GM12878 (cell line): ENCODE measurements at regions not wholly inside any gene's neighbourhood (a gene's known extent, or its start where the extent isn't known, plus 50 kb on each side); places are given as distances from the start of the nearest gene placed in this dataset.

Experiments
- ATAC-seq: fragments of 200-7000 bp; cut with Tn5 transposase; 3 replicates; pipeline ENCODE4 v1.9.1; 2020; ENCODE audit warnings: mild to moderate bottlenecking, moderate library complexity
- BruUV-seq: library from RNA; stranded (reverse); fragments of 400-500 nt; replicated peaks from 2 replicates; lab custom pipeline; 2021; lab: Mats Ljungman, UMichigan
- CTCF ChIA-PET: fragments of 300-600 bp; sonication (Branson Sonifier 250); formaldehyde crosslinking; extraction: SDS; loops from one replicate; lab custom pipeline; 2021; ENCODE audit warnings: inconsistent platforms; lab: Yijun Ruan, JAX
- POLR2A ChIA-PET: fragments of 350-600 bp; formaldehyde crosslinking; extraction: SDS; loops from one replicate; lab custom pipeline; 2021; ENCODE audit warnings: inconsistent platforms; lab: Charles Lee
- RAD21 ChIA-PET: fragments of 300-600 bp; sonication (Branson Sonifier 250); formaldehyde crosslinking; loops from one replicate; lab custom pipeline; 2023; ENCODE audit warnings: antibody characterized with exemption; ENCODE audit not compliant: unreplicated experiment; lab: Charles Lee
- SMC1A ChIA-PET: fragments of 300-600 bp; sonication (Branson Sonifier 250); formaldehyde crosslinking; loops from one replicate; lab custom pipeline; 2023; ENCODE audit not compliant: unreplicated experiment, uncharacterized antibody; lab: Charles Lee
- DNase-seq: peaks from one replicate; pipeline ENCODE4 v3.0.0-alpha.2; 2011; ENCODE audit warnings: low read depth, low spot score
- FAIRE-seq: peaks from 3 replicates; lab custom pipeline; 2011; peaks lifted over from hg19 to GRCh38; lab: Jason Lieb, UNC
- H2AFZ ChIP-seq: 2 replicates; pipeline ENCODE4 v1.6.0; 2011; ENCODE audit warnings: low read depth, low read length, control low read depth; ENCODE audit not compliant: control insufficient read depth
- H3K27ac ChIP-seq: 2 replicates; pipeline ENCODE4 v1.5.1; 2011; ENCODE audit warnings: control low read depth; ENCODE audit not compliant: control insufficient read depth, insufficient read depth
- H3K27me3 ChIP-seq, 2 experiments: replicated peaks in 1 of 2; 2 replicates each; pipeline versions ENCODE4 v1.6.0 to v1.6.1; 2011; ENCODE audit warnings: low read length in 1 of 2; ENCODE audit not compliant: control insufficient read depth in 2 of 2, insufficient read depth in 2 of 2
- H3K36me3 ChIP-seq, 2 experiments: 2 replicates each; pipeline ENCODE4 v1.5.1; 2011; ENCODE audit warnings: low read length in 1 of 2; ENCODE audit not compliant: control insufficient read depth in 2 of 2, insufficient read depth in 2 of 2
- H3K4me1 ChIP-seq: 2 replicates; pipeline ENCODE4 v1.6.1; 2011; ENCODE audit warnings: mild to moderate bottlenecking, low read length, moderate library complexity, mixed read lengths; ENCODE audit not compliant: control insufficient read depth, insufficient read depth
- H3K4me2 ChIP-seq: 2 replicates; pipeline ENCODE4 v1.6.0; 2011; ENCODE audit warnings: control low read depth; ENCODE audit not compliant: control insufficient read depth, insufficient read depth
- H3K4me3 ChIP-seq: fragments of 200-600 bp; sonication (generic); 2 replicates; pipeline ENCODE4 v1.5.1; 2016
- H3K79me2 ChIP-seq: 2 replicates; pipeline ENCODE4 v1.6.0; 2011; ENCODE audit warnings: low read length; ENCODE audit not compliant: control insufficient read depth, insufficient read depth
- H3K9ac ChIP-seq: 2 replicates; pipeline ENCODE4 v1.8.0; 2011; ENCODE audit warnings: low read length, control low read depth, mixed read lengths; ENCODE audit not compliant: control insufficient read depth, insufficient read depth
- H3K9me3 ChIP-seq: replicated peaks from 3 replicates; pipeline ENCODE4 v1.5.1; 2011; ENCODE audit warnings: mild to moderate bottlenecking, low read length; ENCODE audit not compliant: control insufficient read depth, insufficient read depth
- H4K20me1 ChIP-seq: 2 replicates; pipeline ENCODE4 v1.6.0; 2011; ENCODE audit not compliant: control insufficient read depth, insufficient read depth
- BACH1 ChIP-seq: fragments of 450-650 bp; IDR thresholded peaks from 2 replicates; pipeline ENCODE4 v1.6.1; 2017; ENCODE audit warnings: mild to moderate bottlenecking, borderline replicate concordance
- BHLHE40 ChIP-seq, 2 experiments: fragments of 450-650 bp in 1 of 2; IDR thresholded peaks; 2 replicates each; pipeline ENCODE4 v1.6.1; 2011 to 2017; ENCODE audit warnings: low read depth in 2 of 2, borderline replicate concordance in 1 of 2, improper control_type of control experiment in 1 of 2, low read length in 1 of 2, mild to moderate bottlenecking in 1 of 2
- E4F1 ChIP-seq: fragments of 450-650 bp; IDR thresholded peaks from 2 replicates; pipeline ENCODE4 v1.6.1; 2018; ENCODE audit warnings: borderline replicate concordance, mild to moderate bottlenecking; ENCODE audit not compliant: partially characterized antibody
- ETV6 ChIP-seq, 2 experiments: fragments of 450-650 bp in 1 of 2; IDR thresholded peaks in 1 of 2; conservative IDR thresholded peaks in 1 of 2; 2 replicates each; pipeline ENCODE4 v1.6.1; 2014; ENCODE audit warnings: antibody characterized with exemption in 1 of 2, borderline replicate concordance in 1 of 2, low read depth in 1 of 2, mild to moderate bottlenecking in 1 of 2, moderate library complexity in 1 of 2
- KDM1A ChIP-seq: fragments of 200-600 bp; sonication (generic); IDR thresholded peaks from 2 replicates; pipeline ENCODE4 v1.6.1; 2016; ENCODE audit warnings: borderline replicate concordance
- NFIC ChIP-seq: IDR thresholded peaks from 2 replicates; pipeline ENCODE4 v1.6.1; 2012; ENCODE audit warnings: low read depth, mild to moderate bottlenecking, inconsistent platforms, low read length, moderate library complexity
- NKRF ChIP-seq: fragments of 450-650 bp; conservative IDR thresholded peaks from 2 replicates; pipeline ENCODE4 v1.6.1; 2017; ENCODE audit warnings: mild to moderate bottlenecking, moderate library complexity
- PAX8 ChIP-seq: fragments of 450-650 bp; IDR thresholded peaks from 2 replicates; pipeline ENCODE4 v1.6.1; 2017; ENCODE audit warnings: mild to moderate bottlenecking, moderate library complexity
- PBX3 ChIP-seq: IDR thresholded peaks from 2 replicates; pipeline ENCODE4 v1.6.1; 2011; ENCODE audit warnings: mild to moderate bottlenecking, low read depth, low read length, moderate library complexity; ENCODE audit not compliant: insufficient replicate concordance
- POU2F2 ChIP-seq: IDR thresholded peaks from 3 replicates; pipeline ENCODE4 v1.6.1; 2011; ENCODE audit warnings: low read depth, mild to moderate bottlenecking, low read length, borderline replicate concordance
- RCOR1 ChIP-seq: conservative IDR thresholded peaks from 2 replicates; pipeline ENCODE4 v1.6.1; 2012; ENCODE audit warnings: low read depth, low read length, improper control_type of control experiment
- RFX5 ChIP-seq: IDR thresholded peaks from 2 replicates; pipeline ENCODE4 v1.6.1; 2011; ENCODE audit warnings: low read depth, low read length, improper control_type of control experiment
- SMC3 ChIP-seq: IDR thresholded peaks from 2 replicates; pipeline ENCODE4 v1.6.1; 2011; ENCODE audit warnings: low read length, improper control_type of control experiment, borderline replicate concordance
- SPI1 ChIP-seq: IDR thresholded peaks from 2 replicates; pipeline ENCODE4 v1.6.1; 2011; ENCODE audit warnings: low read depth, mild to moderate bottlenecking, low read length, moderate library complexity, borderline replicate concordance; ENCODE audit not compliant: insufficient read depth
- STAT1 ChIP-seq: fragments of 450-650 bp; conservative IDR thresholded peaks from 2 replicates; pipeline ENCODE4 v1.6.1; 2014; ENCODE audit warnings: antibody characterized with exemption, mild to moderate bottlenecking
- STAT3 ChIP-seq: IDR thresholded peaks from 2 replicates; pipeline ENCODE4 v1.6.1; 2011; ENCODE audit warnings: low read depth, low read length, improper control_type of control experiment
- TCF3 ChIP-seq: IDR thresholded peaks from 2 replicates; pipeline ENCODE4 v1.6.1; 2012; ENCODE audit warnings: low read depth, mild to moderate bottlenecking, low read length, borderline replicate concordance; ENCODE audit not compliant: insufficient read depth
- YBX1 ChIP-seq: fragments of 450-650 bp; IDR thresholded peaks from 2 replicates; pipeline ENCODE4 v1.6.1; 2016; ENCODE audit warnings: antibody characterized with exemption
- WGBS: methylation state at CpG from one replicate; pipeline ENCODE4 v1.1.6; 2016; ENCODE audit warnings: low lambda C conversion rate; ENCODE audit not compliant: insufficient replicate concordance, insufficient coverage; ENCODE audit errors: missing lambda C conversion rate; 5-methylcytosine and 5-hydroxymethylcytosine counted together
- in situ Hi-C: fragments of 300-500 bp; cut with MboI; formaldehyde crosslinking; loops from 9 replicates; pipeline ENCODE4 v1.14.3; 2018; ENCODE audit warnings: mixed read lengths
- intact Hi-C: fragments of 100-400 bp; cut with micrococcal nuclease; formaldehyde crosslinking; loops from one replicate; pipeline ENCODE4 v1.14.2; 2022; ENCODE audit not compliant: unreplicated experiment

- TF ChIP-seq NKRF (no peak), NFIC (no peak), BHLHE40 (IDR thresholded peaks at IDR 0.05; ENCODE audit: borderline replicate concordance in 1 of 2, low read depth in 2 of 2, low read length in 1 of 2) (no peak), POU2F2 (no peak), BACH1 (no peak), PAX8 (no peak), RFX5 (no peak)
- TF ChIP-seq, all 136 proteins: peak for 0
Observed at GRCh38 chr5:144671066-144671465, 500.4 kb downstream of the KCTD16 start (continued).

- H3K27me3 ChIP-seq, result no peaks in the 10 kb centered on the region
- 0% methylated on average over 2 of the region's 2 CpGs for WGBS
- no peaks in the 10 kb centered on the region for H3K9me3 ChIP-seq
- H3K36me3 ChIP-seq, result no peaks in the 10 kb centered on the region
- no peak for DNase-seq
- H3K4me2 ChIP-seq, result no peak overlapping the region
- RAD21 ChIA-PET, result no interaction called here
- POLR2A ChIA-PET, result no interaction called here
- H4K20me1 ChIP-seq, result no peaks in the 10 kb centered on the region
- no peaks in the 10 kb centered on the region for H3K79me2 ChIP-seq
- FAIRE-seq, result no peak
- intact Hi-C loops, result no loop called here
- H3K9ac ChIP-seq, result no peak overlapping the region
- no peaks in the 10 kb centered on the region for H3K4me1 ChIP-seq
- CTCF ChIA-PET, result no interaction called here
- BruUV-seq, result no TSS peak
- H3K27ac ChIP-seq, result no peak overlapping the region
- in situ Hi-C loops, result no loop called here
- SMC1A ChIA-PET, result interaction anchor here (0.7 kb wide), 1 partner anchor 30 kb away, joined by 3 read pairs; no protein-coding TSS in a partner anchor
- ATAC-seq, result no peak
- H2AFZ ChIP-seq, result no peak overlapping the region
- no peak overlapping the region for H3K4me3 ChIP-seq
- TF ChIP-seq STAT1 (no peak), E4F1 (no peak), ETV6 (conservative IDR thresholded peaks at IDR 0.05 in 1 of 2, IDR thresholded peaks at IDR 0.05 in 1 of 2; ENCODE audit: borderline replicate concordance in 1 of 2, low read depth in 1 of 2) (no peak), SMC3 (no peak), TCF3 (no peak), STAT3 (no peak), YBX1 (no peak), RCOR1 (no peak), KDM1A (no peak), SPI1 (no peak), PBX3 (no peak), PAX8 (no peak)
Observed at GRCh38 chr5:144659634-144660227, 489.1 kb downstream of the KCTD16 start.
